ENCODE measurements at regions not wholly inside any gene's neighbourhood (a gene's known extent, or its start where the extent isn't known, plus 50 kb on each side); places are given as distances from the start of the nearest gene placed in this dataset.

DNA sequence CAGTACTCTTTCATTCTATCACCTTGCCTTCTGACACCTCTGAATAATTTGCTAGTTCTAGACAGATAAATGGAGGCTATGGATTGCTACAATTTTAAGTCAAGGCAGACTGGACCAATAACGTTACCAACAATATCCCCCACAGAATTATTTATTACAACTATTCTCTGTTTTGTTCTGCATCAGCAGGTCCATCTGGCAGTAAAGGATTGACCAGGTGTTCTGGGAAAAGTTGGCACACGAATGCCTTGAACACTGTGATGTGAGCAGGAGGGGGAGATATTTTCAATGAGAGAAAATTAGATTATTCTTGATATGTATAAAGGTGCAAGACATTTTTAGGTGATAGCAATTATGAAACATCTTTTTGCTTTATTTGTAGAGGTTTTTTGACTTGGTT is 718.8 kb upstream of the TMPRSS15 start:
- no peak overlapping the region for H3K4me3 ChIP-seq (ENCODE audit: low read depth, low read length)
- TF ChIP-seq, protein P1, sequence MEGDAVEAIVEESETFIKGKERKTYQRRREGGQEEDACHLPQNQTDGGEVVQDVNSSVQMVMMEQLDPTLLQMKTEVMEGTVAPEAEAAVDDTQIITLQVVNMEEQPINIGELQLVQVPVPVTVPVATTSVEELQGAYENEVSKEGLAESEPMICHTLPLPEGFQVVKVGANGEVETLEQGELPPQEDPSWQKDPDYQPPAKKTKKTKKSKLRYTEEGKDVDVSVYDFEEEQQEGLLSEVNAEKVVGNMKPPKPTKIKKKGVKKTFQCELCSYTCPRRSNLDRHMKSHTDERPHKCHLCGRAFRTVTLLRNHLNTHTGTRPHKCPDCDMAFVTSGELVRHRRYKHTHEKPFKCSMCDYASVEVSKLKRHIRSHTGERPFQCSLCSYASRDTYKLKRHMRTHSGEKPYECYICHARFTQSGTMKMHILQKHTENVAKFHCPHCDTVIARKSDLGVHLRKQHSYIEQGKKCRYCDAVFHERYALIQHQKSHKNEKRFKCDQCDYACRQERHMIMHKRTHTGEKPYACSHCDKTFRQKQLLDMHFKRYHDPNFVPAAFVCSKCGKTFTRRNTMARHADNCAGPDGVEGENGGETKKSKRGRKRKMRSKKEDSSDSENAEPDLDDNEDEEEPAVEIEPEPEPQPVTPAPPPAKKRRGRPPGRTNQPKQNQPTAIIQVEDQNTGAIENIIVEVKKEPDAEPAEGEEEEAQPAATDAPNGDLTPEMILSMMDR (IDR thresholded peaks at IDR 0.05; ENCODE audit: low read depth, low read length) = no peak
- no peaks in the 10 kb centered on the region for H3K27me3 ChIP-seq (ENCODE audit: control insufficient read depth, insufficient read depth, low read length)
- ChIA-PET CTCF (no interaction called here), POLR2A (no interaction called here)
- no peak overlapping the region for H3K27ac ChIP-seq (ENCODE audit: low read depth, low read length)
- peaks cover 13% of the 10 kb centered on the region for H3K9me3 ChIP-seq (ENCODE audit: control insufficient read depth, insufficient read depth, low read length)
- DNase-seq (ENCODE audit: low read depth, low spot score) = no peak

DNA sequence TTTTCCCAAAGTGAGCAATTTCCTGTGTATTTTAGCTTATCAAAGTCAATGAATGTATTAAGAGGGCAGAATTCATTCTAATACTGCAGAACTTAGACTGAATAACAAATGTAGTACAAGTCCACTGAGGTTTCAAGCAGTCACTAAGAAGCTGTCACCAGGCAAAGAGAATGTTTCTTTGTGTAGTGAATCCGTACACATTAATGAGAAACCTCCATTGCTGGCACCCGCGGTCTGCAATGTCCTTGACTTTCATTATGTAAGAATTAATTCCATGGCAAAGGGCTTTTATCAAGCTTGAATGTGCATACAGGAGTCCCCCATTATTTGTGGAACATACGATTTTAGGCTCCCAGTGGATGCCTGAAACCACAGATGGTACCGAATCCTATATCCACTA is 719.5 kb upstream of the TMPRSS15 start:
- POLR2A ChIA-PET = no interaction called here
- TF ChIP-seq, protein P1 (IDR thresholded peaks at IDR 0.05; ENCODE audit: low read depth, low read length) = no peak
- Histone ChIP-seq H3K9me3 (ENCODE audit: control insufficient read depth, insufficient read depth, low read length) (peaks cover 14% of the 10 kb centered on the region), H3K4me3 (ENCODE audit: low read depth, low read length) (no peak overlapping the region), H3K27ac (ENCODE audit: low read depth, low read length) (no peak overlapping the region), H3K27me3 (ENCODE audit: control insufficient read depth, insufficient read depth, low read length) (no peaks in the 10 kb centered on the region)
- DNase-seq (ENCODE audit: low read depth, low spot score) = no peak
- CTCF ChIA-PET = no interaction called here

DNA sequence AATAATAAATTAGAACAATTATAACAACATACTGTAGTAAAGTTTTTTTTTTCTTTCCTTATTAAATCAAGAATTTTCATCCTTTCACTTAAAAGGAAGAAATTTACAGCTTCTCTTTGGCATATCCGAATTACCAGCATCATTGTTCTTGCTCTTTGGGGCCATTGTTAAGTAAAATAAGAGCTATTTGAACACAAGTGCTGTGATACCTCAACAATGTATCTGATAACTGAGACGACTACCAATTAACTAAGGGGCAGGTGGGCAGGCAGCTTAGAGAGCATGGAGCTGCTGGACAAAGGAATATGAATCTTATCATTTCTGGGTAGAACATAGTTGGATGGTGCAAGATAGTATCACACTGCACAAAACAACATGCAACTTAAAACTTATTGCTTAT is 719.9 kb upstream of the TMPRSS15 start:
- ChIA-PET POLR2A (no interaction called here), CTCF (no interaction called here)
- Histone ChIP-seq H3K27ac (ENCODE audit: low read depth, low read length) (no peak overlapping the region), H3K4me3 (ENCODE audit: low read depth, low read length) (no peak overlapping the region), H3K9me3 (ENCODE audit: control insufficient read depth, insufficient read depth, low read length) (peaks cover 17% of the 10 kb centered on the region), H3K27me3 (ENCODE audit: control insufficient read depth, insufficient read depth, low read length) (no peaks in the 10 kb centered on the region)
- DNase-seq (ENCODE audit: low read depth, low spot score) = no peak
- TF ChIP-seq, protein P1 (IDR thresholded peaks at IDR 0.05; ENCODE audit: low read depth, low read length) = no peak

DNA sequence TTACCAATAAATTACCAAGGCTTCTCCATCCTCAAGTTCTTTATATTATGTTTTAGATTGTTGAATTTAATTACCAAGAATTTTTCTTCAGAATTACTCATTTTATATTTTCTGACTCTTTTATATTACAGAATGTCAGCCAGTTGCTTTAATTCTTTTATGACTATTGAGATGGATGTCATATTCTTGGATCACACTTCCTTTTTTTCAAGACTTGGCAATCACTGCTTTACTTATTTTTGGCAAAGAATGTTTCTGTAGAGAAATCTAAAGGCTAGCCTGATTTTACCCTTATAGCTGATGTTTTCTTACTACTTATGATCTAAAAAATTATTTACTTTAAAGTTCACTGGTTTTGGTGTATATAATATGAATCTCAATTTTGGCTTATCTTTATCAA is 721.1 kb upstream of the TMPRSS15 start:
- POLR2A ChIA-PET = no interaction called here
- Histone ChIP-seq H3K4me3 (ENCODE audit: low read depth, low read length) (no peak overlapping the region), H3K27ac (ENCODE audit: low read depth, low read length) (no peak overlapping the region), H3K9me3 (ENCODE audit: control insufficient read depth, insufficient read depth, low read length) (peaks cover 17% of the 10 kb centered on the region), H3K27me3 (ENCODE audit: control insufficient read depth, insufficient read depth, low read length) (no peaks in the 10 kb centered on the region)
- TF ChIP-seq, protein P1 (IDR thresholded peaks at IDR 0.05; ENCODE audit: low read depth, low read length) = no peak
- CTCF ChIA-PET = no interaction called here
- DNase-seq (ENCODE audit: low read depth, low spot score) = no peak

DNA sequence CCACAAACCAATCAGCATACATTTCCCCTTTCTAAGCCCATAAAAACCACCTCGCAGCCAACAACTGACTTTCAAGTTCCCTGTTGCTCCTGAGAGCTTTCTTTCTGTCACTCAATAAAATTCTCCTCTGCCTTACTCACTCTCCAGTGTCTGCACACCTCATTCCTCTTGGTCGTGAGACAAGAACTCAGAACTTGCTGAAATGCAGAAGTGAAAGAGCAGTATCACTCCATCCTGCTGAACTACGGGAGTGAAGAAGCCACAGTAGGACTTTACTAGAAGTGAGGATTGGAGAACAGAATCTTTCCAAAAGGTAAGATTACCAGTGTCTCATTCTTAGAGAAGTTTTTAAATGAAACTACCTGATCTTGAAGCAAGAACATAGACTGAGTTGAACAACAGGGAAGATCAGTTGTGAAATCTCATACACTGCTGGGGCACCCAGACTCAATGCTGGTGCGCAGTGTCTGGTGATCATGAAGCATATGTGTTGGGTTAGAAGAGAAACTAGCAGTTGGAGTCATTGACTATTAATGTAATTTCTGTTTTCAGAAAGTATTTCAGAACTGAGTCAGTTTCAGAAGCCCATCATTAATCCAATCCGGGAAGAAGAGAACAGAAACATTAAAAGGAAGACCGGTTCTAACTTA is 726.9 kb upstream of the TMPRSS15 start:
- Histone ChIP-seq H3K27ac (ENCODE audit: low read depth, low read length) (no peak overlapping the region), H3K27me3 (ENCODE audit: control insufficient read depth, insufficient read depth, low read length) (no peaks in the 10 kb centered on the region), H3K9me3 (ENCODE audit: control insufficient read depth, insufficient read depth, low read length) (peaks cover 7% of the 10 kb centered on the region), H3K4me3 (ENCODE audit: low read depth, low read length) (no peak overlapping the region)
- no peak for DNase-seq (ENCODE audit: low read depth, low spot score)
- ChIA-PET CTCF (no interaction called here), POLR2A (no interaction called here)
- TF ChIP-seq, protein P1 (IDR thresholded peaks at IDR 0.05; ENCODE audit: low read depth, low read length) = no peak

Data from AG04450 (cell line).